Dendritic cell treated with granulocyte-macrophage colony-stimulating factor and Interleukin-4, amounts not matched to agents 40 ng/mL and 50 ng/mL, for 4 days (primary cell): ENCODE measurements at regions not wholly inside any gene's neighbourhood (a gene's known extent, or its start where the extent isn't known, plus 50 kb on each side); places are given as distances from the start of the nearest gene placed in this dataset.

ENCODE experiments used
- H3K27ac Mint-ChIP-seq: one replicate; pipeline ENCODE4 v1.8.0; 2022; ENCODE audit warnings: mild to moderate bottlenecking, mixed read lengths
- H3K27me3 Mint-ChIP-seq: one replicate; pipeline ENCODE4 v1.8.0; 2022; ENCODE audit warnings: mild to moderate bottlenecking, mixed read lengths
- H3K36me3 Mint-ChIP-seq: one replicate; pipeline ENCODE4 v1.8.0; 2022; ENCODE audit warnings: low read depth, mixed read lengths
- H3K4me1 Mint-ChIP-seq: one replicate; pipeline ENCODE4 v1.8.0; 2022; ENCODE audit warnings: low read depth, mixed read lengths
- H3K4me3 Mint-ChIP-seq: one replicate; pipeline ENCODE4 v1.8.0; 2022; ENCODE audit warnings: mild to moderate bottlenecking, moderate library complexity, mixed read lengths
- H3K9me3 Mint-ChIP-seq: one replicate; pipeline ENCODE4 v1.8.0; 2022; ENCODE audit warnings: mixed read lengths
- intact Hi-C: fragments of 100-400 bp; cut with micrococcal nuclease; formaldehyde crosslinking; loops from one replicate; pipeline ENCODE4 v1.15.0; 2022

- Mint-ChIP-seq H3K36me3 (no peaks in the 10 kb centered on the region), H3K27me3 (no peaks in the 10 kb centered on the region), H3K4me1 (no peaks in the 10 kb centered on the region), H3K9me3 (peaks cover 11% of the 10 kb centered on the region), H3K4me3 (no peak overlapping the region), H3K27ac (no peak overlapping the region)
- intact Hi-C loops: no loop called here
Observed at GRCh38 chr5:9845185-9845584, 215.0 kb upstream of the TAS2R1 start.

GRCh38 chr5:9841516-9842170 lies 211.5 kb upstream of the TAS2R1 start:
- Mint-ChIP-seq H3K27ac (no peak overlapping the region), H3K36me3 (no peaks in the 10 kb centered on the region), H3K4me3 (no peak overlapping the region), H3K9me3 (peaks cover 5% of the 10 kb centered on the region), H3K4me1 (no peaks in the 10 kb centered on the region), H3K27me3 (no peaks in the 10 kb centered on the region)
- intact Hi-C loops: no loop called here

- intact Hi-C loops: no loop called here
- no peak overlapping the region for H3K27ac Mint-ChIP-seq
- no peaks in the 10 kb centered on the region for H3K9me3 Mint-ChIP-seq
- no peaks in the 10 kb centered on the region for H3K4me1 Mint-ChIP-seq
- no peaks in the 10 kb centered on the region for H3K27me3 Mint-ChIP-seq
- H3K4me3 Mint-ChIP-seq: no peak overlapping the region
- no peaks in the 10 kb centered on the region for H3K36me3 Mint-ChIP-seq
Observed at GRCh38 chr5:9838916-9839315, 208.8 kb upstream of the TAS2R1 start.

GRCh38 chr5:9834871-9835770 lies 205.0 kb upstream of the TAS2R1 start:
- H3K4me3 Mint-ChIP-seq: no peak overlapping the region
- no peak overlapping the region for H3K27ac Mint-ChIP-seq
- no peaks in the 10 kb centered on the region for H3K9me3 Mint-ChIP-seq
- no peaks in the 10 kb centered on the region for H3K4me1 Mint-ChIP-seq
- intact Hi-C loops: no loop called here
- H3K27me3 Mint-ChIP-seq: no peaks in the 10 kb centered on the region
- no peaks in the 10 kb centered on the region for H3K36me3 Mint-ChIP-seq

GRCh38 chr5:9833871-9834270 lies 203.7 kb upstream of the TAS2R1 start:
- intact Hi-C loops: no loop called here
- Mint-ChIP-seq H3K4me3 (no peak overlapping the region), H3K9me3 (no peaks in the 10 kb centered on the region), H3K27ac (no peak overlapping the region), H3K36me3 (no peaks in the 10 kb centered on the region), H3K27me3 (no peaks in the 10 kb centered on the region), H3K4me1 (no peaks in the 10 kb centered on the region)

- intact Hi-C loops: no loop called here
- Mint-ChIP-seq H3K4me3 (no peak overlapping the region), H3K27ac (no peak overlapping the region), H3K27me3 (no peaks in the 10 kb centered on the region), H3K9me3 (no peaks in the 10 kb centered on the region), H3K36me3 (no peaks in the 10 kb centered on the region), H3K4me1 (no peaks in the 10 kb centered on the region)
Observed at GRCh38 chr5:9832921-9833320, 202.8 kb upstream of the TAS2R1 start.

- H3K27me3 Mint-ChIP-seq: no peaks in the 10 kb centered on the region
- H3K4me1 Mint-ChIP-seq: no peaks in the 10 kb centered on the region
- no peaks in the 10 kb centered on the region for H3K9me3 Mint-ChIP-seq
- H3K4me3 Mint-ChIP-seq: no peak overlapping the region
- H3K27ac Mint-ChIP-seq: no peak overlapping the region
- intact Hi-C loops: no loop called here
- no peaks in the 10 kb centered on the region for H3K36me3 Mint-ChIP-seq
Observed at GRCh38 chr5:9831823-9832222, 201.7 kb upstream of the TAS2R1 start.

- no peaks in the 10 kb centered on the region for H3K27me3 Mint-ChIP-seq
- H3K4me1 Mint-ChIP-seq: no peaks in the 10 kb centered on the region
- H3K4me3 Mint-ChIP-seq: no peak overlapping the region
- intact Hi-C loops: no loop called here
- H3K27ac Mint-ChIP-seq: no peak overlapping the region
- no peaks in the 10 kb centered on the region for H3K36me3 Mint-ChIP-seq
- no peaks in the 10 kb centered on the region for H3K9me3 Mint-ChIP-seq
Observed at GRCh38 chr5:9830184-9830583, 200.0 kb upstream of the TAS2R1 start.

GRCh38 chr5:9829621-9830020 lies 199.5 kb upstream of the TAS2R1 start:
- no peaks in the 10 kb centered on the region for H3K27me3 Mint-ChIP-seq
- no peak overlapping the region for H3K27ac Mint-ChIP-seq
- no peaks in the 10 kb centered on the region for H3K4me1 Mint-ChIP-seq
- intact Hi-C loops: no loop called here
- no peaks in the 10 kb centered on the region for H3K36me3 Mint-ChIP-seq
- H3K9me3 Mint-ChIP-seq: no peaks in the 10 kb centered on the region
- no peak overlapping the region for H3K4me3 Mint-ChIP-seq

GRCh38 chr5:9820691-9821449 lies 190.7 kb upstream of the TAS2R1 start:
- Mint-ChIP-seq H3K4me1 (no peaks in the 10 kb centered on the region), H3K4me3 (no peak overlapping the region), H3K27me3 (no peaks in the 10 kb centered on the region), H3K36me3 (no peaks in the 10 kb centered on the region), H3K9me3 (no peaks in the 10 kb centered on the region), H3K27ac (no peak overlapping the region)
- intact Hi-C loops: no loop called here

GRCh38 chr5:9818340-9818845 lies 188.2 kb upstream of the TAS2R1 start:
- no peak overlapping the region for H3K27ac Mint-ChIP-seq
- intact Hi-C loops: no loop called here
- H3K4me1 Mint-ChIP-seq: no peaks in the 10 kb centered on the region
- no peak overlapping the region for H3K4me3 Mint-ChIP-seq
- H3K36me3 Mint-ChIP-seq: no peaks in the 10 kb centered on the region
- H3K27me3 Mint-ChIP-seq: no peaks in the 10 kb centered on the region
- no peaks in the 10 kb centered on the region for H3K9me3 Mint-ChIP-seq

- intact Hi-C loops: no loop called here
- H3K36me3 Mint-ChIP-seq: no peaks in the 10 kb centered on the region
- H3K27ac Mint-ChIP-seq: no peak overlapping the region
- no peaks in the 10 kb centered on the region for H3K27me3 Mint-ChIP-seq
- no peak overlapping the region for H3K4me3 Mint-ChIP-seq
- no peaks in the 10 kb centered on the region for H3K9me3 Mint-ChIP-seq
- H3K4me1 Mint-ChIP-seq: no peaks in the 10 kb centered on the region
Observed at GRCh38 chr5:9817819-9818218, 187.7 kb upstream of the TAS2R1 start.

GRCh38 chr5:9815051-9815450 lies 184.9 kb upstream of the TAS2R1 start:
- Mint-ChIP-seq H3K27me3 (no peaks in the 10 kb centered on the region), H3K4me3 (no peak overlapping the region), H3K9me3 (peaks cover 18% of the 10 kb centered on the region), H3K27ac (no peak overlapping the region), H3K4me1 (no peaks in the 10 kb centered on the region), H3K36me3 (no peaks in the 10 kb centered on the region)
- intact Hi-C loops: no loop called here

- no peak overlapping the region for H3K4me3 Mint-ChIP-seq
- H3K27ac Mint-ChIP-seq: no peak overlapping the region
- no peaks in the 10 kb centered on the region for H3K4me1 Mint-ChIP-seq
- peaks cover 20% of the 10 kb centered on the region for H3K9me3 Mint-ChIP-seq
- H3K36me3 Mint-ChIP-seq: no peaks in the 10 kb centered on the region
- intact Hi-C loops: no loop called here
- no peaks in the 10 kb centered on the region for H3K27me3 Mint-ChIP-seq
Observed at GRCh38 chr5:9813305-9813704, 183.2 kb upstream of the TAS2R1 start.
